ENCODE measurements at regions not wholly inside any gene's neighbourhood (a gene's known extent, or its start where the extent isn't known, plus 50 kb on each side); places are given as distances from the start of the nearest gene placed in this dataset.

- TF ChIP-seq FOXP2 (optimal IDR thresholded peaks at IDR 0.05; ENCODE audit: control extremely low read depth, extremely low read length, insufficient read depth) (no peak), EZH2 (IDR thresholded peaks at IDR 0.05) (no peak)
Observed at GRCh38 chr12:43106355-43106754, 445.6 kb downstream of the ADAMTS20 start.

Data from SK-N-MC (cell line).